CD4-positive, alpha-beta T cell treated with Interleukin-4 for 4 hours (primary cell): ENCODE measurements at regions not wholly inside any gene's neighbourhood (a gene's known extent, or its start where the extent isn't known, plus 50 kb on each side); places are given as distances from the start of the nearest gene placed in this dataset.

Source experiments
- DNase-seq: peaks from one replicate; pipeline ENCODE4 v3.0.0-alpha.2; 2020

- no peak for DNase-seq
These were observed 547.5 kb downstream of the EBF1 start for GRCh38 chr5:158552241-158552640.

- no peak for DNase-seq
These were observed 550.4 kb downstream of the EBF1 start for GRCh38 chr5:158549311-158549710.

- no peak for DNase-seq
These were observed 553.0 kb downstream of the EBF1 start for GRCh38 chr5:158546748-158547147.

GRCh38 chr5:158545949-158546530 lies 553.7 kb downstream of the EBF1 start:
- no peak for DNase-seq

- DNase-seq: no peak
These were observed 555.1 kb downstream of the EBF1 start for GRCh38 chr5:158544388-158545339.

GRCh38 chr5:158543539-158544387 lies 556.0 kb downstream of the EBF1 start:
- DNase-seq: no peak

GRCh38 chr5:158541536-158542297 lies 558.0 kb downstream of the EBF1 start:
- no peak for DNase-seq

- no peak for DNase-seq
These were observed 561.1 kb downstream of the EBF1 start for GRCh38 chr5:158538506-158539074.

GRCh38 chr5:158537366-158537765 lies 562.4 kb downstream of the EBF1 start:
- no peak for DNase-seq

GRCh38 chr5:158534203-158534602 lies 565.5 kb downstream of the EBF1 start:
- no peak for DNase-seq

GRCh38 chr5:158532739-158533138 lies 567.0 kb downstream of the EBF1 start:
- DNase-seq: no peak

- DNase-seq: no peak
These were observed 567.9 kb downstream of the EBF1 start for GRCh38 chr5:158531860-158532259.

GRCh38 chr5:158530115-158530514 lies 569.6 kb downstream of the EBF1 start:
- DNase-seq: no peak

- no peak for DNase-seq
These were observed 570.3 kb downstream of the EBF1 start for GRCh38 chr5:158529454-158529853.

- DNase-seq: no peak
These were observed 574.1 kb downstream of the EBF1 start for GRCh38 chr5:158525663-158526062.

GRCh38 chr5:158524070-158524469 lies 575.6 kb downstream of the EBF1 start:
- no peak for DNase-seq

GRCh38 chr5:158522776-158523175 lies 576.9 kb downstream of the EBF1 start:
- DNase-seq: no peak

- DNase-seq: no peak
These were observed 577.7 kb downstream of the EBF1 start for GRCh38 chr5:158521995-158522394.

- no peak for DNase-seq
These were observed 580.2 kb downstream of the EBF1 start for GRCh38 chr5:158519433-158520021.

- no peak for DNase-seq
These were observed 583.2 kb downstream of the EBF1 start for GRCh38 chr5:158516521-158516920.

GRCh38 chr5:158514986-158515359 lies 584.7 kb downstream of the EBF1 start:
- DNase-seq: no peak
